GM23338 (cell line): ENCODE measurements at regions not wholly inside any gene's neighbourhood (a gene's known extent, or its start where the extent isn't known, plus 50 kb on each side); places are given as distances from the start of the nearest gene placed in this dataset.

ENCODE experiments used
- ATAC-seq: fragments of 200-7000 bp; cut with Tn5 transposase; 3 replicates; pipeline ENCODE4 v1.9.1; 2020
- DNase-seq: peaks from one replicate; pipeline ENCODE4 v3.0.0-alpha.2; 2015; ENCODE audit warnings: low spot score
- H2AFZ ChIP-seq: fragments of 200-600 bp; sonication (generic); 2 replicates; pipeline ENCODE4 v1.8.0; 2016; ENCODE audit warnings: antibody characterized with exemption, mild to moderate bottlenecking, moderate library complexity
- H3F3A ChIP-seq: fragments of 200-600 bp; sonication (generic); replicated peaks from 2 replicates; pipeline ENCODE4 v1.8.0; 2017; ENCODE audit warnings: antibody characterized with exemption, mixed run types, low read depth
- H3K27ac ChIP-seq: fragments of 200-600 bp; sonication (generic); 2 replicates; pipeline ENCODE4 v1.6.1; 2016; ENCODE audit warnings: low read depth
- H3K27me3 ChIP-seq: fragments of 200-600 bp; sonication (generic); 2 replicates; pipeline ENCODE4 v1.8.0; 2016; ENCODE audit warnings: mild to moderate bottlenecking, mixed run types, moderate library complexity; ENCODE audit not compliant: insufficient read depth
- H3K36me3 ChIP-seq: fragments of 200-600 bp; sonication (generic); 2 replicates; pipeline ENCODE4 v1.8.0; 2016; ENCODE audit warnings: mild to moderate bottlenecking; ENCODE audit not compliant: insufficient read depth
- H3K4me1 ChIP-seq: fragments of 200-600 bp; sonication (generic); 2 replicates; pipeline ENCODE4 v1.8.0; 2016; ENCODE audit warnings: mild to moderate bottlenecking, moderate library complexity; ENCODE audit not compliant: insufficient read depth
- H3K4me2 ChIP-seq: fragments of 200-600 bp; sonication (generic); 2 replicates; pipeline ENCODE4 v1.7.1; 2017; ENCODE audit warnings: mixed run types
- H3K4me3 ChIP-seq: fragments of 200-600 bp; sonication (generic); 2 replicates; pipeline ENCODE4 v1.6.1; 2016; ENCODE audit warnings: mixed run types
- H3K79me2 ChIP-seq: fragments of 200-600 bp; sonication (generic); replicated peaks from 2 replicates; pipeline ENCODE4 v1.8.0; 2017; ENCODE audit warnings: mild to moderate bottlenecking; ENCODE audit not compliant: insufficient read depth
- H3K9me2 ChIP-seq: fragments of 200-600 bp; sonication (generic); 2 replicates; pipeline ENCODE4 v1.8.0; 2017; ENCODE audit not compliant: insufficient read depth
- H4K20me1 ChIP-seq: fragments of 200-600 bp; sonication (generic); replicated peaks from 2 replicates; pipeline ENCODE4 v1.8.0; 2017; ENCODE audit warnings: mild to moderate bottlenecking; ENCODE audit not compliant: insufficient read depth
- H3K27ac Mint-ChIP-seq: 2 replicates; pipeline ENCODE4 v1.8.0; 2020; ENCODE audit warnings: inconsistent platforms, mild to moderate bottlenecking, moderate library complexity, mixed read lengths
- H3K27me3 Mint-ChIP-seq: 3 replicates; pipeline ENCODE4 v1.8.0; 2022; ENCODE audit warnings: low read depth, mild to moderate bottlenecking, moderate library complexity, mixed read lengths, inconsistent platforms; ENCODE audit not compliant: insufficient read depth, poor library complexity
- H3K36me3 Mint-ChIP-seq: 3 replicates; pipeline ENCODE4 v1.8.0; 2021; ENCODE audit warnings: low read depth, mild to moderate bottlenecking, inconsistent platforms, moderate library complexity, mixed read lengths
- H3K4me1 Mint-ChIP-seq: 3 replicates; pipeline ENCODE4 v1.8.0; 2020; ENCODE audit warnings: mild to moderate bottlenecking, inconsistent platforms, mixed read lengths
- H3K4me3 Mint-ChIP-seq: 3 replicates; pipeline ENCODE4 v1.8.0; 2021; ENCODE audit warnings: moderate library complexity, mild to moderate bottlenecking, inconsistent platforms, mixed read lengths
- H3K9me3 Mint-ChIP-seq: 3 replicates; pipeline ENCODE4 v1.8.0; 2020; ENCODE audit warnings: moderate library complexity, mild to moderate bottlenecking, inconsistent platforms, mixed read lengths
- CREB1 ChIP-seq: fragments of 250-450 bp; sonication (Bioruptor Pico); IDR thresholded peaks from 2 replicates; pipeline ENCODE4 v1.5.0; 2020; ENCODE audit warnings: low read depth, mild to moderate bottlenecking, moderate library complexity
- ETS1 ChIP-seq: IDR thresholded peaks from 2 replicates; pipeline ENCODE4 v1.6.1; 2016; ENCODE audit warnings: antibody characterized with exemption
- EZH2 ChIP-seq: fragments of 200-600 bp; sonication (generic); IDR thresholded peaks from one replicate; pipeline ENCODE4 v1.8.0; 2017; ENCODE audit warnings: antibody characterized with exemption, mild to moderate bottlenecking, low read depth; ENCODE audit not compliant: unreplicated experiment
- EZH2phosphoT487 ChIP-seq: fragments of 200-600 bp; sonication (generic); IDR thresholded peaks from one replicate; pipeline ENCODE4 v1.8.1; 2018; ENCODE audit warnings: antibody characterized with exemption; ENCODE audit not compliant: unreplicated experiment
- JUNB ChIP-seq: IDR thresholded peaks from one replicate; pipeline ENCODE4 v1.6.1; 2016; ENCODE audit warnings: antibody characterized with exemption; ENCODE audit not compliant: unreplicated experiment
- NANOG ChIP-seq: IDR thresholded peaks from 2 replicates; pipeline ENCODE4 v1.6.1; 2016; ENCODE audit warnings: antibody characterized with exemption, borderline replicate concordance
- POLR2AphosphoS5 ChIP-seq: IDR thresholded peaks from 2 replicates; pipeline ENCODE4 v1.6.1; 2016; ENCODE audit warnings: antibody characterized with exemption, low read depth
- REST ChIP-seq: IDR thresholded peaks from one replicate; pipeline ENCODE4 v1.6.1; 2018; ENCODE audit warnings: antibody characterized with exemption; ENCODE audit not compliant: unreplicated experiment
- STAT1 ChIP-seq: IDR thresholded peaks from one replicate; pipeline ENCODE4 v1.6.1; 2016; ENCODE audit warnings: antibody characterized with exemption; ENCODE audit not compliant: unreplicated experiment
- ZNF114 ChIP-seq: fragments of 250-450 bp; sonication (Bioruptor Pico); IDR thresholded peaks from 2 replicates; pipeline ENCODE4 v1.5.0; 2020; ENCODE audit warnings: mild to moderate bottlenecking, moderate library complexity
- ZNF331 ChIP-seq: fragments of 250-450 bp; sonication (Bioruptor Pico); IDR thresholded peaks from 2 replicates; pipeline ENCODE4 v1.5.0; 2020; ENCODE audit warnings: low read depth, mild to moderate bottlenecking, moderate library complexity
- ZNF462 ChIP-seq: fragments of 250-450 bp; sonication (Bioruptor Pico); IDR thresholded peaks from 2 replicates; pipeline ENCODE4 v1.5.0; 2020; ENCODE audit warnings: mild to moderate bottlenecking, moderate library complexity

- Mint-ChIP-seq H3K4me1 (no peaks in the 10 kb centered on the region), H3K27me3 (no peaks in the 10 kb centered on the region), H3K27ac (no peak overlapping the region), H3K4me3 (no peak overlapping the region), H3K9me3 (no peaks in the 10 kb centered on the region; the same call in 2 of the 3 replicates), H3K36me3 (no peaks in the 10 kb centered on the region)
- no peak for ATAC-seq
- Histone ChIP-seq H3K4me2 (no peak overlapping the region), H3F3A (no peaks in the 10 kb centered on the region), H3K27ac (no peak overlapping the region), H3K36me3 (no peaks in the 10 kb centered on the region), H3K9me2 (no peaks in the 10 kb centered on the region; the same call in 1 of the 2 replicates), H3K79me2 (no peaks in the 10 kb centered on the region), H2AFZ (no peak overlapping the region), H3K4me1 (no peaks in the 10 kb centered on the region), H3K4me3 (no peak overlapping the region), H3K27me3 (no peaks in the 10 kb centered on the region), H4K20me1 (no peaks in the 10 kb centered on the region)
- no peak for TF ChIP-seq NANOG
- TF ChIP-seq CREB1 (CRISPR knock-in tag) = no peak
- no peak for TF ChIP-seq ZNF114 (CRISPR knock-in tag)
- no peak for TF ChIP-seq POLR2AphosphoS5
- TF ChIP-seq JUNB = no peak
- no peak for TF ChIP-seq REST
- no peak for TF ChIP-seq EZH2
- TF ChIP-seq ZNF331 (CRISPR knock-in tag) = no peak
- TF ChIP-seq EZH2phosphoT487 = no peak
- TF ChIP-seq ZNF462 (CRISPR knock-in tag) = no peak
- TF ChIP-seq STAT1 = no peak
- TF ChIP-seq ETS1 = no peak
- no peak for DNase-seq
These were observed 131.8 kb upstream of the SLC7A14 start for GRCh38 chr3:170717410-170718402.
